Activated T-helper 9 cell treated with anti-CD3 and anti-CD28 coated beads, Interleukin-2, amount 50 U/mL, for 16 hours (primary cell): ENCODE measurements at regions not wholly inside any gene's neighbourhood (a gene's known extent, or its start where the extent isn't known, plus 50 kb on each side); places are given as distances from the start of the nearest gene placed in this dataset.

Experiments used
- DNase-seq: peaks from one replicate; pipeline ENCODE4 v3.0.0-alpha.2; 2020; ENCODE audit warnings: low read depth

- no peak for DNase-seq
Measured at GRCh38 chr3:42037318-42037945, 53.7 kb upstream of the TRAK1 start.

GRCh38 chr3:42036483-42036823 is 54.7 kb upstream of the TRAK1 start:
- no peak for DNase-seq

GRCh38 chr3:42035816-42036482 is 55.2 kb upstream of the TRAK1 start:
- DNase-seq: no peak

- DNase-seq: no peak
Measured at GRCh38 chr3:42035007-42035406, 56.1 kb upstream of the TRAK1 start.

GRCh38 chr3:42033741-42034140 is 57.4 kb upstream of the TRAK1 start:
- DNase-seq: no peak

GRCh38 chr3:42032693-42033349 is 58.3 kb upstream of the TRAK1 start:
- DNase-seq: no peak

- no peak for DNase-seq
Measured at GRCh38 chr3:42031808-42032480, 59.2 kb upstream of the TRAK1 start.

- no peak for DNase-seq
Measured at GRCh38 chr3:42028474-42028873, 62.7 kb upstream of the TRAK1 start.

- no peak for DNase-seq
Measured at GRCh38 chr3:42027571-42027970, 63.6 kb upstream of the TRAK1 start.

GRCh38 chr3:42025370-42026138 is 63.7 kb upstream of the ULK4 start:
- no peak for DNase-seq

- no peak for DNase-seq
Measured at GRCh38 chr3:42024591-42025351, 62.9 kb upstream of the ULK4 start.

- no peak for DNase-seq
Measured at GRCh38 chr3:42023380-42023779, 61.5 kb upstream of the ULK4 start.

GRCh38 chr3:42022355-42022754 is 60.5 kb upstream of the ULK4 start:
- no peak for DNase-seq

- no peak for DNase-seq
Measured at GRCh38 chr3:42020684-42021307, 58.9 kb upstream of the ULK4 start.

GRCh38 chr3:42019953-42020260 is 58.0 kb upstream of the ULK4 start:
- no peak for DNase-seq

- no peak for DNase-seq
Measured at GRCh38 chr3:42019144-42019952, 57.4 kb upstream of the ULK4 start.

- DNase-seq: no peak
Measured at GRCh38 chr3:42014921-42015533, 53.1 kb upstream of the ULK4 start.

- no peak for DNase-seq
Measured at GRCh38 chr3:42014458-42014920, 52.6 kb upstream of the ULK4 start.

GRCh38 chr3:42013691-42014457 is 52.0 kb upstream of the ULK4 start:
- DNase-seq: peak; percentile 21
